ENCODE measurements at regions not wholly inside any gene's neighbourhood (a gene's known extent, or its start where the extent isn't known, plus 50 kb on each side); places are given as distances from the start of the nearest gene placed in this dataset.

DNA sequence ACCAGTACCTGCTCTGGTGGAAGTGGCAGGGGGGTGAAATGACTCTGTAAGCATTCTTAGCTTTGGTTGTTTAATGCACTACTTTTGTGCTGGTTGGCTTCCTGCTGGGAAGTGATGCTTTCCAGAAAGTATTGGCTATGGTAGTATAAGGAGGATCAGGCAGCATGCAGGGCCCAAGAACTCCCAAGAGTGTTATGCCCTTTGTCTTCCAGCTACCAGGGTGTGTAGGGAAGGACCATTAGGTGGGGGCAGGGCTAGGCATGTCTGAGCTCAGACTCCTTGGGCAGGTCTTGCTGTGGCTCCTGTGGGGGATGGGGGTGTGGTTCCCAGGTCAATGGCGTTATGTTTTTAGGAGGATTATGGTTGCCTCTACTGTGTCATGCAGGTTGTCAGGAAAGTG is 135.8 kb upstream of the TRPC7 start:
- DNase-seq (ENCODE audit: low spot score) = no peak
- TF ChIP-seq CTCF (IDR thresholded peaks at IDR 0.05; ENCODE audit: extremely low read depth, missing control alignments) = no peak

- DNase-seq (ENCODE audit: low spot score) = no peak
- TF ChIP-seq CTCF (IDR thresholded peaks at IDR 0.05; ENCODE audit: extremely low read depth, missing control alignments) = no peak
These were observed 127.2 kb upstream of the TRPC7 start for GRCh38 chr5:136492587-136492986.

GRCh38 chr5:136491806-136492205 is 126.5 kb upstream of the TRPC7 start:
- no peak for DNase-seq (ENCODE audit: low spot score)
- TF ChIP-seq CTCF (IDR thresholded peaks at IDR 0.05; ENCODE audit: extremely low read depth, missing control alignments) = no peak

DNA sequence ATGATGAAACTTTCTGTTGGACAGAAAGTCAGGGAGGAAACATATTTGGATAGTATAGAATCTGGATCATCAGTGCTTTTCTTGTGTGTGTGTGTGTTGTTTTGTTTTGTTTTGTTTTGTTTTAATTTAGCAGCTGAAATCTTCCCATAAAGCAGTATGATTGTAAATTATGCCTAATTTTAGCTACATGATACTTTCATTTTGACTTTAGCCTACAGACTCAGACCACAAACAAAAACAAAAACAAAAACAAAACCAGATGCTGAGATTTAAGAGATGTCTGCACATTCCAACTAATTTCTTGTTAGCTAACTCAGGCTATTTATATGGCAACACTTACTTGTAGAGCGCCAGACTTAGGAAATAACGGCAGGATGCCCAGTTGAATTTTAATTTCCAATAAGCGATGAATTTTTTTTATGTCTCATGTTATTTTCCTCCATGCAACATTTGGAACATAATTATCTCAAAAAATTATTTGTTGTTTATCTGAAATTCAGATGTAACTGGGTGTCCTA is 119.5 kb upstream of the TRPC7 start:
- TF ChIP-seq CTCF (IDR thresholded peaks at IDR 0.05; ENCODE audit: extremely low read depth, missing control alignments) = no peak
- DNase-seq (ENCODE audit: low spot score) = no peak

- TF ChIP-seq CTCF (IDR thresholded peaks at IDR 0.05; ENCODE audit: extremely low read depth, missing control alignments) = no peak
- no peak for DNase-seq (ENCODE audit: low spot score)
These were observed 116.9 kb upstream of the TRPC7 start for GRCh38 chr5:136482206-136482605.

DNA sequence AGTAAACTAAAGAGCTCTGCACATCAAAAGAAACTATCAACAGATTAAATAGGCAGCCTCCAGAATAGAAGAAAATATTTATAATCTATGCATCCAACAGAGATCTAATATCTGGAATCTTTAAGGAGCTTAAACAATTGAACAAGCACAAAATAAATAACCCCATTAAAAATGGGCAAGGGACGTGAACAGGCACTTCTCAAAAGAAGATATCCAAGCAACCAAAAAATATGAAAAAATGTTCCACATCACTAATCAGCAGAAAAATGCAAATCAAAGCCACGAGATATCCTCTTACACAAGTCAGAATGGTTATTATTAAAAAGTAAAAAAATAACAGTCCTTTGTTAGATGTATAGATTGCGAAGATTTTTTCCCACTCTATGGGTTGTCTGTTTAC is 109.1 kb upstream of the TRPC7 start:
- no peak for DNase-seq (ENCODE audit: low spot score)
- TF ChIP-seq CTCF (IDR thresholded peaks at IDR 0.05; ENCODE audit: extremely low read depth, missing control alignments) = no peak

- no peak for DNase-seq (ENCODE audit: low spot score)
- TF ChIP-seq CTCF (IDR thresholded peaks at IDR 0.05; ENCODE audit: extremely low read depth, missing control alignments) = no peak
These were observed 102.3 kb upstream of the TRPC7 start for GRCh38 chr5:136467632-136468031.

All from GM20000 (cell line).